NCI-H774 (cell line): ENCODE measurements at regions not wholly inside any gene's neighbourhood (a gene's known extent, or its start where the extent isn't known, plus 50 kb on each side); places are given as distances from the start of the nearest gene placed in this dataset.

Experiments used
- DNase-seq: peaks from one replicate; lab custom pipeline; 2025; lab: John Stamatoyannopoulos, UW

DNA sequence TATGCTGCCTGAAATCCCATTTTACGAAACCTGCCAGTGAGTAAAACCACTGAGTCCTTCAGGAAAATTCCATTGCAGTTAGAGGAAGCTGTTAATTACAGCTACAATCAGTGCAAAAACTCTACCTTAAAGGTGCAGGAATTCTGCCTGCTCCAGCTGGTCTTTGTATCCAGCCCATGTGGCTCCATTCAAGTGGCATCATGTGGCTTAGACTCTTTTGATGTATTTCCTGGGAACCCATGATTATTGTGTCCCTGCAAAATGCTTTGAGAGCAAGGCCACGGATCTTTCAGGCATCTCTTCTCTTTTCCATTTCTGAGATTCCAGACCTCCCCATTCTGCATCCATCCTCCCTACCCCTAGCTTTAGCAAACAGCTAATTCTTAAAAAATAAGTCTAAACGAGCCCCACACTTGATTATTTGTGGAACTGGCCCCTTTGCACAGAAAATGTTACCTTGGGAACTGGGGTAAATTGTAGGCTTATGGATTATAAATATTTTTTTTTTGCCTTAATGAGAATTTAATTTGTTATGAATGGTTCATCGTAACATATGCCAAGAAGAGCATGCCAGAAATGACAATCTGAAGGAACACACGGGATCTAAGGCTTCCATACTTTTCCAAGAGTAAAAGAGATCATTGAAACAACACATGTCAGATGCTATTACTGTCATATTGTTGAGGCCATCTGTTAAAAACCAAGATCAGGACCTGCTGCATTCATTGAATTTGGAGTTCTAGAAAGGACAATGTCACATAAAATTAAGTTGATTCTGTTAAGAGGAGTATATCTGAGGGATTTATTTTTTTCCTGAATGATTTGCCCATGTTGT is 144.6 kb downstream of the TPH2 start:
- DNase-seq = no peak

DNA sequence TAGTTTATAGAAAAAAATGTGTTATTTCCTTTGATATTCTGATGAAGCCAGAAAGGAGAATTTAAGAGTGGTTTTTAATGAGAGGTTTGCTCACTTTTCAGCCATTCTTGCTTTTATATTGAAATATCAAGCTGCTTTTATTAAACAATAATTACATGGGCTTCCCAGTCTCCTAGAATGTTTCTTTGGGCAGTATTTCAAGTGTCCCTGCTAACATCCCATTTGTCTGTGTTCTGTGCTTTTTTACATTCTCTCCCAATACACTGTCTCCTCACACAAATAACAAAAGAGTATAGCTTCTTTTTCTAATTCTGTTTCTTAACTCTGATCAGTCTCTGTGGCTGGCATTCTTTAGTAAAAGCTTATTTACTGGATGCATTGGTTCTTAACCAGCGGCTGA is 145.4 kb downstream of the TPH2 start:
- DNase-seq = no peak

DNA sequence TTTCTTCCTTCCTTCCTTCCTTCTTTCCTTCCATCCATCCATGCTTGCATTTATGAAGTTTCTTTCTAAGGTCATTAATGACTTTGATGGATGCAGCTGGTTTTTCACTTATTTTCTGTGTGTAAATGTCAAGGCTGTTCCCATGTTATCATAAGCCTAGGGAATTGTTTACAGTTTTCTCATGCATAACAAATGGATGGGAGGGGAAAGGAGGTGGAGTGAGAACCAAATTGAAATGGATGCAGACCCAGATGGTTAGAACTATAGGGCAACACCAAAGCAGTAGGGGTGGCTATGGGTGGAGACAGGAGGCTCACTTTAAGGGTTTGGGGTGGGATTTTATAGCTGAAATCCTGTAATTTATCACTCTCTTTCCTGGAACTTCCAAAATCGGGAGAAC is 146.2 kb downstream of the TPH2 start:
- DNase-seq = no peak

DNA sequence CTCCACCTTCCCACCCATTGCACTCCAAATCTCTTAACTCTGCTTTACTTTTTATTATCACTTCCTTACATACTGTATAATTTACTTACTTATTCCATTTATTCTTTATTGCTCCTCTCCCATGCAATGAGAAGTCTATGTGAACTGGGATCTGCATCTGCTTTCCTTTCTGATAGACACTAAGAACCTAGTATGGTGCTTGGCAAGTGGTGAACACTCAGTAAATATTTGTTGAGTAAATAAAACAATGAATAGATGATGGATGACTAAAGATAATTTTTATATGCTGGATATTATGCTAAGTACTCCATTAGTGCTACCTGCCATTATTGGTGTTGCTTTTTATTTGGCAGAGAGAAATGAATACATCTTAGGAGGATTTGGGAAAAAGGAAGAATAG is 151.0 kb downstream of the TPH2 start:
- peak; percentile 83 for DNase-seq

DNA sequence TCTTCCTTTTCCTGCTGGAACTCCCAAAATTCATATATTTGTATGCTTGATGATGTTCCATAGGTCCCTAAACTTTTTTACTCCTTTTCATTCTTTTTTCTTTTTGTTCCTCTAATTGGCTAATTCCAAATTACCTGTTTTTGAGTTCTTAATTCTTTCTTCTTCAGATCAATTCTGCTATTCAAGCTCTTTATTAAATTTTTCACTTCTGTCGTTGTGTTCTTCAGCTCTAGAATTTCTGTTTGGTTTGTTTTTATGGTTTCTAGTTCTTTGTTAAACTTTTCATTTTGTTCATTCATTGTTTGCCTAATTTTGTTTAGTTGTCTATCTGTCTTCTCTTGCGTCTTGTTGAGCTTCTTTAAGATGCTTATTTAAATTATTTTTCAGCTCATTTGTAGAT is 154.8 kb downstream of the TPH2 start:
- no peak for DNase-seq

GRCh38 chr12:72093930-72094329 is 155.3 kb downstream of the TPH2 start:
- DNase-seq = no peak

DNA sequence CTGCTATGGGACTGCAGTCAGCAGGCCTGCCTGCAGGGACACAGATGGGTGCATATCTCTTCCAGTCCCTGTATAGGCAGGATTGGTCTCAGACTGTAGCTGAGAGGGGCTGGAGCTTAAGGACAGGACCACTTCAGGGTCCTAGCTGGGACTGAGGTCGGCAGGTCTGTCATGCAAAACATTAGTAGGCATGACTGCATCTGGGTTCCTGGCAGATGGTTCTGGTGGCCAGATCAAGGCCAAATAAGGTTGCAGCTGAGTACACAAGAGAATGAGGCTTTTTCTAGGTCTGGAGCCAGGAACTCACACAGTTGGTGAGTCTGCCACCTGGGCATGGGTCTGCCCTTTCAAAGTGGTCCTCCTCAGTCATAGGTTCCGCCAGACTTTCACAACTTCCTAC is 155.8 kb downstream of the TPH2 start:
- peak; percentile 62 for DNase-seq

DNA sequence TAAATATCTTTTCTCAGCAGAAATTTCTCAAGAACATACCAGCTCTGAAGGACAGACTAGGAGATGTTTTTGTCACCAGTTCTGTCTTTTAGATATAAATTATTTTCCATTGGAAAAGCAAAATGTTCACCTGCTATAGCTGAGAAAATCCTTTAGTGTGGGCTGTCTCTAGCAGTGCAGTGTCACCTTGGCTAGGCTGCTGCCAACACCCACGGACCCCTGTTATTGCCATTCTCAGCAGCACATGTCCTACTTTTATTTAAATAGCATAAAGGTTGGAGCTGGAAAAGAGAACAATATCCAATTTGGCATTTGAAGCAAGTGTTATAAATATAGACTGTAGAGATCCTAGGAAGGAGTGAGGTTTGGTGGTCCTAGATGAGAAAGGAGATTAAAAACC is 156.4 kb downstream of the TPH2 start:
- DNase-seq = no peak

GRCh38 chr12:72098622-72099021 is 160.0 kb downstream of the TPH2 start:
- DNase-seq = no peak

- DNase-seq = no peak
Observed at GRCh38 chr12:72100854-72101253, 162.2 kb downstream of the TPH2 start.

- no peak for DNase-seq
Observed at GRCh38 chr12:72102150-72102549, 163.5 kb downstream of the TPH2 start.

DNA sequence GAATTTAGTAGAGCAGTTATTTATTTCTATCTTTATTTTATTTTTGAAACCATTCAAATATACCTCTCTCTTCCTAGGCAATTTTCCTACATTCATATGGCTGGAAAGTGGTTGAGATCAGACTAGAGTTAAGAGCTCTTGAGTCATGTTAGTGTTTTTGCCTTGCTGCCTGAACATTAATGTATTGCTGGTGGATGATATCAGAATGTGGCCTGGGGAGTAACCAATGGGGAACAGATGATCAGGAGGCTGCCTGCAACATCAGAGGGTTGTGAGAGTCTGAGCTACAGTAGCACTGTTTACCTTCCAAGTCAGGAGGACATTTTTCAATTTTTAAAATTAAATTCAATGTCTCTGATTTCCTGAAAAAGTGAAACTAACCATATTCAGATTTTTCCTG is 166.3 kb upstream of the TRHDE start:
- no peak for DNase-seq

- DNase-seq = no peak
Observed at GRCh38 chr12:72110937-72111650, 161.1 kb upstream of the TRHDE start.

DNA sequence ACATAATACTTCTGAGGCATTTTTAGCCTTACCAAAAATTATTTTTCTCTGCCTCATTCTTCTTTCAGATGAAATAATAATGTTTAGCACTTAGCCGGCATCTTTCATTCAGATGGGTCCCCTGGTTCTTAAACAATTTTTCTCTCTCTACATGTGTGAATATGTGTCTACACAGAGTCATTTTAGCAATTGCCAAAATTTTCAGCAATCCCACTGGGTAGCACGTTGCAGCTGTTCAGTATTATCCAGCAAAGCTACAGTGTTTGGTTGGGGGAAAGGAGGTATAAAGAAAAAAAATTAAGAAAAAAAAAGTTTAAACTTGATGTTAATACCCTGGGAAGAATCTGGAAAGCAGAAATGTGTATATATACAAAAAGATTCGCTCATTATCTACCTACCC is 160.5 kb upstream of the TRHDE start:
- DNase-seq = no peak

GRCh38 chr12:72133497-72134055 is 138.6 kb upstream of the TRHDE start:
- DNase-seq = no peak

- DNase-seq = no peak
Observed at GRCh38 chr12:72134246-72135020, 137.7 kb upstream of the TRHDE start.

- no peak for DNase-seq
Observed at GRCh38 chr12:72135021-72135301, 137.2 kb upstream of the TRHDE start.

DNA sequence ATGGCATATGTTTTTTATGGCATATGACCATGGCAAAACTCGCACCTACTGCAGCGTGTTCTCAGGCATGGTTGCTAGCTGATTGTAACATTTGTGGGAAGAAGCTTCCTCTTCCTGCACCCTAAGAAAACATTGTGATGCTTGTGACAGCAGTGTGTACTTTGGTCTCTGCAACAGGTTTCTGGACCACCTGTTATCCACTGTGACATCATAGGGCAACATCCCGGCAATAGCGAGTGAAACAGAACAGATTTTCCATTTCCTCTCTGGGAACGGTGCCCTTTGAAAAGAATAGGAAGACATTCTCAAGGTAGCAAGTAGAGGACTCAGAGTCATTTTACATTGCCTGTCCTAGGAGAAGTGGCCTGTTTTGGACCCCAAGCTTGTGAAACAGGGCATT is 135.4 kb upstream of the TRHDE start:
- no peak for DNase-seq

DNA sequence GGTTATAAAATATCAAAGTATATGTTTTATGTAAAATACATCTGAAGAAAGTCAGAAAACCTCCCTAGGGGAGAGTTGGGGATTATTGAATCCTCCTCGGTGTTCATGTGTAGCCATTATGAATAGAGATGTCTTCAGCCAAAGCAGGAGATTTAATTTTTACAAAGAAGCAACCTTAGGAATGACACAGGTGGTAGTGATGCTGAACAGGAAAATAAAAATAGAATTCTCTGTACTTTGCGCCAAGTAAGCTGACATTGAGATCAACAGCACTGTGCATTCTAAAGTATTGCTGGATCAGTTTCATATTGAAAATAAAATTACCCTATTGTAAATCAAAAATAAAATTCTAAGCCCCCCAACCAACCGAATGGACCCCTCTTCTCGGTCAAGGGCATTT is 132.8 kb upstream of the TRHDE start:
- no peak for DNase-seq

DNA sequence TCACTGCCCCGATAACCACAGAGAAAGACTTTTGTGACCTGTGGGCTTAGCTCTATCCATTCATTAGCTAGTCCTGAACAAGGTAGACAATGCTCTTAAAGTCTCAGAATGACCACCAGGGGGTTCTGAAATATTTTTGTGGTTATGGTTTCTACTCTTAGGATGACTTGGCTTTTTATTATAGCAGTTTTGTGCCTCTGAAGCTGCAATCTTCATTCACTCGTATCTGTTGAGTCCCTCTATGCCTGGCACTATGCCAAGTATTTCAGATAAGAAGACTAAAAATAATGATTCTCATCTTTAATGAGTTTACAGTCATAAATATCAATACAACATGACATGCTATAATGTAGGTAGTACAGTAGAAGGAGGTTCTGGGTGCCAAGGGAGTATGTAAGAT is 130.8 kb upstream of the TRHDE start:
- no peak for DNase-seq

GRCh38 chr12:72144553-72144952 is 127.6 kb upstream of the TRHDE start:
- DNase-seq = no peak

DNA sequence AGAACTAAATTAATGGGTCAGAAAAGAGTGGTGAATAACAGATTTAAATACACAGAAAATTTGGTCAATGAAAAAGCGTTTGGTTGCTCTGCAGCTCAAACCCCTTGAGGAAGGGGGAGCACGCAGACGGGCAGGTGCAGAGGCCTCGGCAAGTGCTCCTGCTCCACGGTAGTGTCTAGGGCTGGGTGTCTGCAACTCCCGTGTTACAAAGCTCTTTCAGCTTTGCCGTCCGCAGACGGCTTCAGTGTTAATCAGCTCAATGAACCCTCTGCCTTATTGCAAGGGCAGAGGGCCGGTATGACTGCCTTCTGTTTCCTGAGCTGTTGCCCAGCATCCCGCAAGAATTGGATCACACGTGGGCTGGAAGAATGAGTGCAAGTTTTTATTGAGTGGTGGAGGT is 125.7 kb upstream of the TRHDE start:
- DNase-seq = no peak

- DNase-seq = no peak
Observed at GRCh38 chr12:72148709-72149108, 123.5 kb upstream of the TRHDE start.
